ENCODE measurements at regions not wholly inside any gene's neighbourhood (a gene's known extent, or its start where the extent isn't known, plus 50 kb on each side); places are given as distances from the start of the nearest gene placed in this dataset.

DNA sequence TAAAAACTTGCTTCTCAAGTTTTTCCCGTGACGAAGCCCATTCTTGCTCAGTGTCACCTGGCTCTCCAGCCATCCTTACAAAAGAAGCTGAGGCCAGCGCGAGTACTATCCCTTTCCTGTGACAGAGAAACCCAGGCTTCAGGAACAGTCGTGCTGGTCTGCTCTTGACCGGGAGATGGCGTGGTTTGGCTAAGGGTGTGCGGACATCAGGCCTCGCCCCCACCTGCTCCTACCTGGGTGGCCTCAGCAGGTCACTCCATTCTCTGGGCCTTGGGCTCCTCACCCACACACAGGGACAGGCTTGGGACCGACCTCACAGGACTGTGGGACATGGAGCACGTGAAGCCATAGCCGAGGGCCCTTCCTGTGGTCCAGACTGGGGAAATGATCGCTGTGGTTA lies 75.2 kb upstream of the CIBAR2 start:
- Histone ChIP-seq H3K4me3 (no peak overlapping the region), H3K27ac (peak overlapping the region in 2 of 4 donors; percentile 26 to 37), H3K4me1 (peaks cover 0 to 9% (median 3%) of the 10 kb centered on the region in 4 donors), H3K9me3 (peaks cover 0 to 6% of the 10 kb centered on the region in 2 donors), H3K27me3 (no peaks in the 10 kb centered on the region), H3K36me3 (no peaks in the 10 kb centered on the region)
- no peak for DNase-seq
- intact Hi-C loops (cut with DNase I; ENCODE audit: low total_unique reads) = no loop called here
- TF ChIP-seq POLR2A (IDR thresholded peaks at IDR 0.05) (no peak), EP300 (IDR thresholded peaks at IDR 0.05; ENCODE audit: low read depth) (no peak), POLR2AphosphoS5 (IDR thresholded peaks at IDR 0.05) (no peak), CTCF (IDR thresholded peaks at IDR 0.05) (no peak)
- 40 to 91% methylated on average over 1 to 12 of the region's 13 CpGs for WGBS, 2 donors (ENCODE audit: low coverage in 1 of 2)
- in situ Hi-C loops (cut with MboI; ENCODE audit: low pct_ligation_motif_present in 1 of 4, low pct_unique_long_range_greater_than_20kb in 1 of 4, low sequenced_read_pairs in 3 of 4) = no loop called here

- 88 to 100% methylated on average over 2 to 12 of the region's 12 CpGs for WGBS, 2 donors (ENCODE audit: low coverage in 1 of 2)
- intact Hi-C loops (cut with DNase I; ENCODE audit: low total_unique reads) = no loop called here
- peaks cover 0 to 14% (median 5%) of the 10 kb centered on the region in 4 donors for H3K4me1 ChIP-seq
- no peaks in the 10 kb centered on the region for H3K36me3 ChIP-seq
- no peak for DNase-seq
- no peak overlapping the region for H3K4me3 ChIP-seq
- no peak overlapping the region for H3K27ac ChIP-seq
- H3K9me3 ChIP-seq = peaks cover 0 to 6% of the 10 kb centered on the region in 2 donors
- no peaks in the 10 kb centered on the region for H3K27me3 ChIP-seq
- in situ Hi-C loops (cut with MboI; ENCODE audit: low pct_ligation_motif_present in 1 of 4, low pct_unique_long_range_greater_than_20kb in 1 of 4, low sequenced_read_pairs in 3 of 4) = no loop called here
- no peak for TF ChIP-seq CTCF (IDR thresholded peaks at IDR 0.05)
- TF ChIP-seq POLR2A (IDR thresholded peaks at IDR 0.05) = no peak
- no peak for TF ChIP-seq POLR2AphosphoS5 (IDR thresholded peaks at IDR 0.05)
- no peak for TF ChIP-seq EP300 (IDR thresholded peaks at IDR 0.05; ENCODE audit: low read depth)
These were observed 75.6 kb upstream of the CIBAR2 start for GRCh38 chr16:85187886-85188285.

GRCh38 chr16:85188822-85189672 lies 76.8 kb upstream of the CIBAR2 start:
- no peaks in the 10 kb centered on the region for H3K27me3 ChIP-seq
- DNase-seq = no peak
- intact Hi-C loops (cut with DNase I; ENCODE audit: low total_unique reads) = no loop called here
- in situ Hi-C loops (cut with MboI; ENCODE audit: low pct_ligation_motif_present in 1 of 4, low pct_unique_long_range_greater_than_20kb in 1 of 4, low sequenced_read_pairs in 3 of 4) = no loop called here
- 27 to 50% methylated on average over 2 to 3 of the region's 3 CpGs for WGBS, 2 donors (ENCODE audit: low coverage in 1 of 2)
- H3K4me1 ChIP-seq = peaks cover 0 to 19% (median 5%) of the 10 kb centered on the region in 4 donors
- H3K27ac ChIP-seq = no peak overlapping the region
- no peak for TF ChIP-seq POLR2A (IDR thresholded peaks at IDR 0.05)
- no peak for TF ChIP-seq CTCF (IDR thresholded peaks at IDR 0.05)
- TF ChIP-seq EP300 (IDR thresholded peaks at IDR 0.05; ENCODE audit: low read depth) = no peak
- no peak for TF ChIP-seq POLR2AphosphoS5 (IDR thresholded peaks at IDR 0.05)
- peaks cover 0 to 5% of the 10 kb centered on the region in 2 donors for H3K9me3 ChIP-seq
- H3K4me3 ChIP-seq = no peak overlapping the region
- H3K36me3 ChIP-seq = no peaks in the 10 kb centered on the region

- intact Hi-C loops (cut with DNase I; ENCODE audit: low total_unique reads) = no loop called here
- no peaks in the 10 kb centered on the region for H3K36me3 ChIP-seq
- no peak for TF ChIP-seq EP300 (IDR thresholded peaks at IDR 0.05; ENCODE audit: low read depth)
- TF ChIP-seq CTCF (IDR thresholded peaks at IDR 0.05) = no peak
- TF ChIP-seq POLR2AphosphoS5 (IDR thresholded peaks at IDR 0.05) = no peak
- TF ChIP-seq POLR2A (IDR thresholded peaks at IDR 0.05) = no peak
- no peak overlapping the region for H3K4me3 ChIP-seq
- peaks cover 0 to 25% (median 5%) of the 10 kb centered on the region in 4 donors for H3K4me1 ChIP-seq
- WGBS, 2 donors (ENCODE audit: low coverage in 1 of 2) = 84% methylated on average over 2 of the region's 2 CpGs; no CpG with 5 or more reads in 1 of the 2 donors
- no peak for DNase-seq
- no peak overlapping the region for H3K27ac ChIP-seq
- no peaks in the 10 kb centered on the region for H3K9me3 ChIP-seq
- in situ Hi-C loops (cut with MboI; ENCODE audit: low pct_ligation_motif_present in 1 of 4, low pct_unique_long_range_greater_than_20kb in 1 of 4, low sequenced_read_pairs in 3 of 4) = no loop called here
- no peaks in the 10 kb centered on the region for H3K27me3 ChIP-seq
These were observed 78.3 kb upstream of the CIBAR2 start for GRCh38 chr16:85190572-85190971.
